Keratinocyte (primary cell): ENCODE measurements at regions not wholly inside any gene's neighbourhood (a gene's known extent, or its start where the extent isn't known, plus 50 kb on each side); places are given as distances from the start of the nearest gene placed in this dataset.

Source experiments
- EZH2 ChIP-seq: IDR thresholded peaks from one replicate; pipeline ENCODE4 v1.6.1; 2012; ENCODE audit warnings: inconsistent platforms, mild to moderate bottlenecking, low read length, moderate library complexity
- TF ChIP-seq, protein P1 (sequence below), 3 experiments: IDR thresholded peaks in 1 of 3; conservative IDR thresholded peaks in 1 of 3; optimal IDR thresholded peaks in 1 of 3; 2 replicates in 2 of 3; 3 replicates in 1 of 3; pipeline versions ENCODE3 to v1.5.1; 2011; ENCODE audit warnings: low read length in 3 of 3, mild to moderate bottlenecking in 3 of 3, moderate library complexity in 2 of 3, control low read depth in 1 of 3, inconsistent platforms in 1 of 3; ENCODE audit not compliant: insufficient read depth in 2 of 3; ENCODE audit errors: extremely low read depth in 1 of 3

DNA sequence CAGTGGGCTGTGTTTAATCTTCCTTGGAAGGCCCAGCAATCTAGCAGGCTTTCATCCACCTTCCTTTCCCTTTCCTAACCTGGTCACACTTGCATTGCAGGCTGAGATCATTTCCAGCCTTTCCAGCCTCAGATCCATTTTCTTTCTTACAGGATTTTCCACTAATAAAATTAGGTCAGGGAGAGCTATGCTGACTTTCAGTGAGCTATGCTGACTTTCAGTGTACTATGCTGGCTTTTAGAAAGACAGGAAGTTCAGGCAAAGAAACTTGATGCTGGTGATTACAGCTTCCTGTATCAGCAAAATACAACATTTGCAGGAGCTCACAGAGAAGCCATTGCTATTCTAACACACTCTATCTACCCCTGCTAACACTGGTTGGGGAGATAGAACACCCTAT, 735.0 kb downstream of the CCDC85A start:
- TF ChIP-seq, protein P1, sequence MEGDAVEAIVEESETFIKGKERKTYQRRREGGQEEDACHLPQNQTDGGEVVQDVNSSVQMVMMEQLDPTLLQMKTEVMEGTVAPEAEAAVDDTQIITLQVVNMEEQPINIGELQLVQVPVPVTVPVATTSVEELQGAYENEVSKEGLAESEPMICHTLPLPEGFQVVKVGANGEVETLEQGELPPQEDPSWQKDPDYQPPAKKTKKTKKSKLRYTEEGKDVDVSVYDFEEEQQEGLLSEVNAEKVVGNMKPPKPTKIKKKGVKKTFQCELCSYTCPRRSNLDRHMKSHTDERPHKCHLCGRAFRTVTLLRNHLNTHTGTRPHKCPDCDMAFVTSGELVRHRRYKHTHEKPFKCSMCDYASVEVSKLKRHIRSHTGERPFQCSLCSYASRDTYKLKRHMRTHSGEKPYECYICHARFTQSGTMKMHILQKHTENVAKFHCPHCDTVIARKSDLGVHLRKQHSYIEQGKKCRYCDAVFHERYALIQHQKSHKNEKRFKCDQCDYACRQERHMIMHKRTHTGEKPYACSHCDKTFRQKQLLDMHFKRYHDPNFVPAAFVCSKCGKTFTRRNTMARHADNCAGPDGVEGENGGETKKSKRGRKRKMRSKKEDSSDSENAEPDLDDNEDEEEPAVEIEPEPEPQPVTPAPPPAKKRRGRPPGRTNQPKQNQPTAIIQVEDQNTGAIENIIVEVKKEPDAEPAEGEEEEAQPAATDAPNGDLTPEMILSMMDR (optimal IDR thresholded peaks at IDR 0.05 in 1 of 3, IDR thresholded peaks at IDR 0.05 in 1 of 3, conservative IDR thresholded peaks at IDR 0.05 in 1 of 3; ENCODE audit: extremely low read depth in 1 of 3, insufficient read depth in 2 of 3, low read length in 3 of 3) = no peak
- TF ChIP-seq EZH2 = no peak
